HCT116 (cell line): ENCODE measurements at regions not wholly inside any gene's neighbourhood (a gene's known extent, or its start where the extent isn't known, plus 50 kb on each side); places are given as distances from the start of the nearest gene placed in this dataset.

Experiments used
- ATAC-seq: fragments of 200-7000 bp; cut with Tn5 transposase; 2 replicates; pipeline ENCODE4 v1.9.1; 2020; ENCODE audit warnings: mild to moderate bottlenecking, moderate library complexity
- BruUV-seq: library from RNA; stranded (reverse); fragments of 400-500 nt; replicated peaks from 2 replicates; lab custom pipeline; 2021; lab: Mats Ljungman, UMichigan
- CTCF ChIA-PET: fragments of 300-600 bp; sonication (Branson Sonifier 250); formaldehyde crosslinking; loops from one replicate; lab custom pipeline; 2021; ENCODE audit warnings: antibody characterized with exemption; lab: Charles Lee
- POLR2A ChIA-PET: fragments of 300-600, 350-600 bp; sonication (Branson Sonifier 250); formaldehyde crosslinking; loops from one replicate; lab custom pipeline; 2021; ENCODE audit warnings: antibody characterized with exemption; lab: Charles Lee
- RAD21 ChIA-PET, 2 experiments: fragments of 300-600 bp; sonication (Branson Sonifier 250); formaldehyde crosslinking; loops; one replicate each; lab custom pipeline; 2023; ENCODE audit warnings: low total read pairs in 2 of 2; ENCODE audit not compliant: uncharacterized antibody in 2 of 2, unreplicated experiment in 2 of 2, low non-redundant PET in 1 of 2; lab: Charles Lee
- DNase-seq: peaks from one replicate; pipeline ENCODE4 v3.0.0-alpha.2; 2010; ENCODE audit warnings: low read depth, low spot score
- H2AFZ ChIP-seq: fragments of 200-600 bp; shearing (Covaris generic), sonication (generic); 2 replicates; pipeline ENCODE4 v1.6.1; 2017; ENCODE audit warnings: low read depth, mixed run types, mixed read lengths, antibody characterized with exemption, low read length; ENCODE audit not compliant: poor library complexity, severe bottlenecking
- H3K27ac ChIP-seq: 2 replicates; pipeline ENCODE4 v1.5.1; 2012; ENCODE audit warnings: low read depth, low read length
- H3K27me3 ChIP-seq: fragments of 200-600 bp; sonication (generic); 2 replicates; pipeline ENCODE4 v1.6.1; 2016; ENCODE audit warnings: mixed run types, low read length, mixed read lengths; ENCODE audit not compliant: insufficient read depth
- H3K36me3 ChIP-seq, 2 experiments: fragments of 200-500 bp in 1 of 2; fragments of 200-600 bp in 1 of 2; sonication (Bioruptor generic) in 1 of 2; sonication (generic) in 1 of 2; 2 replicates each; pipeline versions ENCODE4 v1.5.1 to v1.6.1; 2014 to 2016; ENCODE audit warnings: low read length in 2 of 2, inconsistent platforms in 1 of 2, mixed read lengths in 1 of 2, mixed run types in 1 of 2; ENCODE audit not compliant: insufficient read depth in 2 of 2, control insufficient read depth in 1 of 2
- H3K4me1 ChIP-seq, 2 experiments: fragments of 200-600 bp in 1 of 2; sonication (generic) in 1 of 2; 2 replicates each; pipeline versions ENCODE4 v1.5.1 to v1.6.1; 2012 to 2017; ENCODE audit warnings: low read length in 2 of 2, inconsistent platforms in 1 of 2, mild to moderate bottlenecking in 1 of 2, mixed read lengths in 1 of 2, mixed run types in 1 of 2, moderate library complexity in 1 of 2; ENCODE audit not compliant: insufficient read depth in 2 of 2, control insufficient read depth in 1 of 2
- H3K4me2 ChIP-seq: fragments of 200-600 bp; sonication (generic); 2 replicates; pipeline ENCODE4 v1.6.1; 2017; ENCODE audit warnings: mixed run types, low read length, mixed read lengths
- H3K4me3 ChIP-seq, 2 experiments: fragments of 200-600 bp in 1 of 2; sonication (generic) in 1 of 2; replicated peaks in 1 of 2; 2 replicates each; pipeline ENCODE4 v1.5.1; 2011 to 2016; ENCODE audit warnings: low read length in 2 of 2, control low read depth in 1 of 2, low read depth in 1 of 2, mild to moderate bottlenecking in 1 of 2, mixed read lengths in 1 of 2, mixed run types in 1 of 2
- H3K79me2 ChIP-seq: fragments of 200-600 bp; sonication (generic); 2 replicates; pipeline ENCODE4 v1.6.1; 2017; ENCODE audit warnings: mild to moderate bottlenecking, mixed run types, low read length, moderate library complexity, mixed read lengths; ENCODE audit not compliant: insufficient read depth
- H3K9ac ChIP-seq: fragments of 200-600 bp; sonication (generic); 2 replicates; pipeline ENCODE4 v1.6.1; 2016; ENCODE audit warnings: low read length, mixed read lengths
- H3K9me2 ChIP-seq: fragments of 200-600 bp; sonication (generic), shearing (Covaris generic); 2 replicates; pipeline ENCODE4 v1.6.1; 2017; ENCODE audit warnings: mixed run types, mild to moderate bottlenecking, moderate library complexity; ENCODE audit not compliant: insufficient read depth
- H3K9me3 ChIP-seq, 2 experiments: fragments of 200-500 bp in 1 of 2; fragments of 200-600 bp in 1 of 2; sonication (Bioruptor generic) in 1 of 2; sonication (generic) in 1 of 2; 2 replicates each; pipeline ENCODE4 v1.6.1; 2014 to 2017; ENCODE audit warnings: low read length in 2 of 2, mixed read lengths in 2 of 2, inconsistent platforms in 1 of 2, low read depth in 1 of 2, mild to moderate bottlenecking in 1 of 2, mixed run types in 1 of 2, moderate library complexity in 1 of 2; ENCODE audit not compliant: control insufficient read depth in 1 of 2, insufficient read depth in 1 of 2
- H4K20me1 ChIP-seq: fragments of 200-600 bp; sonication (generic), shearing (Covaris generic); 2 replicates; pipeline ENCODE4 v1.6.1; 2017; ENCODE audit warnings: mixed run types, mild to moderate bottlenecking, moderate library complexity; ENCODE audit not compliant: insufficient read depth
- CEBPB ChIP-seq: IDR thresholded peaks from 2 replicates; pipeline ENCODE4 v1.6.1; 2012; ENCODE audit warnings: low read depth
- CTCF ChIP-seq, 3 experiments: fragments of 200-600 bp in 1 of 3; sonication (generic) in 1 of 3; IDR thresholded peaks in 2 of 3; conservative IDR thresholded peaks in 1 of 3; 2 replicates each; pipeline ENCODE4 v1.5.1; 2012 to 2017; ENCODE audit warnings: low read depth in 2 of 3, low read length in 2 of 3, antibody characterized with exemption in 1 of 3, borderline replicate concordance in 1 of 3, control low read depth in 1 of 3, mild to moderate bottlenecking in 1 of 3, mixed read lengths in 1 of 3, mixed run types in 1 of 3, moderate library complexity in 1 of 3; ENCODE audit not compliant: insufficient read depth in 1 of 3
- ELF1 ChIP-seq: IDR thresholded peaks from 2 replicates; pipeline ENCODE4 v1.6.1; 2012; ENCODE audit warnings: low read depth, borderline replicate concordance
- EZH2 ChIP-seq: fragments of 200-600 bp; sonication (generic); IDR thresholded peaks from 2 replicates; pipeline ENCODE4 v1.6.1; 2017; ENCODE audit warnings: antibody characterized with exemption, mixed run types
- EZH2phosphoT487 ChIP-seq: fragments of 200-600 bp; IDR thresholded peaks from 2 replicates; pipeline ENCODE4 v1.6.1; 2018; ENCODE audit warnings: antibody characterized with exemption, borderline replicate concordance
- POLR2A ChIP-seq: IDR thresholded peaks from 2 replicates; pipeline ENCODE4 v1.7.0; 2011; ENCODE audit warnings: borderline replicate concordance; ENCODE audit not compliant: insufficient read depth, insufficient read length; ENCODE audit errors: extremely low read depth
- POLR2AphosphoS5 ChIP-seq: IDR thresholded peaks from 2 replicates; pipeline ENCODE4 v1.6.1; 2011; ENCODE audit warnings: mild to moderate bottlenecking, low read depth, low read length, moderate library complexity
- REST ChIP-seq: IDR thresholded peaks from 2 replicates; pipeline ENCODE4 v1.6.1; 2012; ENCODE audit warnings: low read depth
- SIN3A ChIP-seq: IDR thresholded peaks from 2 replicates; pipeline ENCODE4 v1.6.1; 2012; ENCODE audit warnings: low read depth
- SP1 ChIP-seq: IDR thresholded peaks from 2 replicates; pipeline ENCODE4 v1.6.1; 2012; ENCODE audit warnings: low read depth
- SRF ChIP-seq: IDR thresholded peaks from 2 replicates; pipeline ENCODE4 v1.6.1; 2012; ENCODE audit warnings: low read depth
- TCF7L2 ChIP-seq: IDR thresholded peaks from 2 replicates; pipeline ENCODE4 v1.7.0; 2011; ENCODE audit warnings: borderline replicate concordance, inconsistent platforms; ENCODE audit not compliant: insufficient read depth, insufficient read length; ENCODE audit errors: extremely low read depth
- YY1 ChIP-seq: IDR thresholded peaks from 2 replicates; pipeline ENCODE4 v1.6.1; 2011; ENCODE audit warnings: low read length, low read depth, moderate library complexity, mild to moderate bottlenecking; ENCODE audit not compliant: insufficient replicate concordance; ENCODE audit errors: extremely low read depth
- ZBTB33 ChIP-seq: IDR thresholded peaks from 2 replicates; pipeline ENCODE4 v1.6.1; 2011; ENCODE audit warnings: mild to moderate bottlenecking, low read length, moderate library complexity; ENCODE audit not compliant: insufficient replicate concordance; ENCODE audit errors: extremely low read depth
- ZFX ChIP-seq: fragments of 450-650 bp; IDR thresholded peaks from 2 replicates; pipeline ENCODE4 v1.6.1; 2017
- ZNF274 ChIP-seq: fragments of 200-500 bp; sonication (Bioruptor generic); IDR thresholded peaks from 2 replicates; pipeline ENCODE4 v1.6.1; 2014; ENCODE audit warnings: mild to moderate bottlenecking, low read depth, low read length, inconsistent platforms
- intact Hi-C: fragments of 100-400 bp; cut with micrococcal nuclease; formaldehyde crosslinking; loops from 2 replicates; pipeline ENCODE4 v1.10.0; 2022

DNA sequence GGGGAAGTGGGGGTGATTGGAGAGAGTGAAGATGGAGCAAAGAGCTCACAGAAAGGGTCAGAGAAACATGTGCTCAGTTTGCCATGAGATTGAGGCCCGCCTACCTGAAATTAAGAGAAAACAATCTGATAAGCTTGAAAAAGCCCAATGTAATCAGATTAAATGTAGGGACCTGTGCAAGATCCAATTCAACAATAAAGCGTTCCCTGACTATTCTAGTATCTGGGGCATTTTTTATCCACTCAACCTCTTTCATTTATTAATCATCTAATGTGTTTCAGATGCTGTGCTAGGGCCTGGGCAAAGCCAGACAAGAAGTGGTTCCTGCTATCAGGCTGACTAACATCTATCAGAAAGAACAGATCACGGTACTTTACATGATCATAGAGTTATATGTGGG is 238.4 kb upstream of the MYO3A start:
- DNase-seq (no peak), ATAC-seq (no peak)
- POLR2A ChIA-PET: no interaction called here
- Histone ChIP-seq H3K9me3 (no peaks in the 10 kb centered on the region), H2AFZ (no peak overlapping the region), H3K27me3 (no peaks in the 10 kb centered on the region), H3K4me2 (no peak overlapping the region), H3K27ac (no peak overlapping the region), H3K4me3 (no peak overlapping the region), H3K4me1 (no peaks in the 10 kb centered on the region), H3K79me2 (no peaks in the 10 kb centered on the region), H3K36me3 (no peaks in the 10 kb centered on the region), H3K9me2 (no peaks in the 10 kb centered on the region), H3K9ac (no peak overlapping the region), H4K20me1 (no peaks in the 10 kb centered on the region)
- BruUV-seq: no TSS peak
- TF ChIP-seq ZNF274: no peak
- no peak for TF ChIP-seq EZH2phosphoT487
- TF ChIP-seq POLR2AphosphoS5: no peak
- no peak for TF ChIP-seq CEBPB
- no peak for TF ChIP-seq SP1
- no peak for TF ChIP-seq SRF
- TF ChIP-seq EZH2: no peak
- TF ChIP-seq YY1: no peak
- TF ChIP-seq ELF1: no peak
- no peak for TF ChIP-seq SIN3A
- no peak for TF ChIP-seq ZFX
- no peak for TF ChIP-seq POLR2A
- TF ChIP-seq TCF7L2: no peak
- no peak for TF ChIP-seq ZBTB33
- no peak for TF ChIP-seq REST
- no peak for TF ChIP-seq CTCF (IDR thresholded peaks at IDR 0.05 in 2 of 3, conservative IDR thresholded peaks at IDR 0.05 in 1 of 3; ENCODE audit: borderline replicate concordance in 1 of 3, insufficient read depth in 1 of 3, low read depth in 2 of 3, low read length in 2 of 3)
- RAD21 ChIA-PET: no interaction called here
- CTCF ChIA-PET: no interaction called here
- intact Hi-C loops: no loop called here
